H1 (cell line): ENCODE measurements at regions not wholly inside any gene's neighbourhood (a gene's known extent, or its start where the extent isn't known, plus 50 kb on each side); places are given as distances from the start of the nearest gene placed in this dataset.

ENCODE experiments used
- NANOG ChIP-seq: IDR thresholded peaks from 2 replicates; pipeline ENCODE4 v1.6.1; 2011; ENCODE audit warnings: low read length, low read depth, mild to moderate bottlenecking, inconsistent platforms; ENCODE audit not compliant: insufficient read depth, poor library complexity, severe bottlenecking
- RXRA ChIP-seq: IDR thresholded peaks from 2 replicates; pipeline ENCODE4 v1.6.1; 2011; ENCODE audit warnings: low read depth, mild to moderate bottlenecking, low read length, moderate library complexity; ENCODE audit not compliant: insufficient read depth
- SIN3A ChIP-seq, 2 experiments: IDR thresholded peaks in 1 of 2; conservative IDR thresholded peaks in 1 of 2; 2 replicates each; pipeline ENCODE4 v1.6.1; 2011 to 2012; ENCODE audit warnings: low read length in 2 of 2, improper control_type of control experiment in 1 of 2, low read depth in 1 of 2, mild to moderate bottlenecking in 1 of 2
- SIX5 ChIP-seq: IDR thresholded peaks from 2 replicates; pipeline ENCODE4 v1.6.1; 2011; ENCODE audit warnings: mild to moderate bottlenecking, low read depth, low read length
- SP2 ChIP-seq: IDR thresholded peaks from 2 replicates; pipeline ENCODE4 v1.6.1; 2012; ENCODE audit warnings: mild to moderate bottlenecking, low read length, inconsistent platforms
- YY1 ChIP-seq: IDR thresholded peaks from 2 replicates; pipeline ENCODE4 v1.6.1; 2011; ENCODE audit warnings: low read depth, mild to moderate bottlenecking, low read length

GRCh38 chr2:67066782-67067181, 330.4 kb upstream of the ETAA1 start (continued):
- TF ChIP-seq SIN3A (conservative IDR thresholded peaks at IDR 0.05 in 1 of 2, IDR thresholded peaks at IDR 0.05 in 1 of 2; ENCODE audit: low read depth in 1 of 2, low read length in 2 of 2) (no peak), NANOG (no peak), SIX5 (no peak), YY1 (no peak), RXRA (no peak), SP2 (no peak)
